CD8-positive, alpha-beta memory T cell (primary cell): ENCODE measurements at regions not wholly inside any gene's neighbourhood (a gene's known extent, or its start where the extent isn't known, plus 50 kb on each side); places are given as distances from the start of the nearest gene placed in this dataset.

Experiments used
- CTCF ChIA-PET: fragments of 350-600 bp; sonication (Branson Sonifier 250); formaldehyde crosslinking; loops from one replicate; lab custom pipeline; 2021; ENCODE audit warnings: antibody characterized with exemption; lab: Charles Lee
- POLR2A ChIA-PET: fragments of 350-600 bp; sonication (Branson Sonifier 250); formaldehyde crosslinking; loops from one replicate; lab custom pipeline; 2021; ENCODE audit warnings: antibody characterized with exemption; lab: Charles Lee
- DNase-seq, 5 donors: peaks; one replicate each; pipeline versions ENCODE4 v3.0.0 to v3.0.0-alpha.2; 2020 to 2022; ENCODE audit warnings: mixed read lengths in 1 of 5
- H3K27ac ChIP-seq: one replicate; pipeline ENCODE4 v1.7.0; 2013; ENCODE audit warnings: low read depth, mild to moderate bottlenecking, low read length, moderate library complexity
- H3K27me3 ChIP-seq: 2 replicates; pipeline ENCODE4 v1.7.0; 2013; ENCODE audit warnings: low read length, mild to moderate bottlenecking; ENCODE audit not compliant: insufficient read depth, poor library complexity, severe bottlenecking
- H3K36me3 ChIP-seq: 2 replicates; pipeline ENCODE4 v1.7.0; 2013; ENCODE audit warnings: mild to moderate bottlenecking, low read length, moderate library complexity; ENCODE audit not compliant: insufficient read depth
- H3K4me1 ChIP-seq: 2 replicates; pipeline ENCODE4 v1.7.0; 2013; ENCODE audit warnings: mild to moderate bottlenecking, low read length, moderate library complexity; ENCODE audit not compliant: insufficient read depth
- H3K4me3 ChIP-seq: 2 replicates; pipeline ENCODE4 v1.7.0; 2013; ENCODE audit warnings: mild to moderate bottlenecking, low read length
- H3K9me3 ChIP-seq: 2 replicates; pipeline ENCODE4 v1.7.0; 2013; ENCODE audit warnings: mild to moderate bottlenecking, low read length
- H3K27ac Mint-ChIP-seq, 8 donors: one replicate each; pipeline ENCODE4 v1.8.0; 2020 to 2021; ENCODE audit warnings: mixed read lengths in 8 of 8, mild to moderate bottlenecking in 6 of 8, inconsistent platforms in 3 of 8, moderate library complexity in 3 of 8
- H3K27me3 Mint-ChIP-seq, 2 donors: one replicate each; pipeline ENCODE4 v1.8.0; 2020 to 2021; ENCODE audit warnings: mixed read lengths in 2 of 2, mild to moderate bottlenecking in 1 of 2, moderate library complexity in 1 of 2
- H3K36me3 Mint-ChIP-seq, 3 donors: one replicate each; pipeline ENCODE4 v1.8.0; 2020 to 2021; ENCODE audit warnings: mixed read lengths in 3 of 3, inconsistent platforms in 1 of 3, mild to moderate bottlenecking in 1 of 3
- H3K4me1 Mint-ChIP-seq, 3 donors: one replicate each; pipeline ENCODE4 v1.8.0; 2020 to 2021; ENCODE audit warnings: mixed read lengths in 3 of 3, inconsistent platforms in 1 of 3, mild to moderate bottlenecking in 1 of 3
- H3K4me3 Mint-ChIP-seq, 7 donors: one replicate each; pipeline ENCODE4 v1.8.0; 2020 to 2021; ENCODE audit warnings: mixed read lengths in 7 of 7, mild to moderate bottlenecking in 6 of 7, moderate library complexity in 4 of 7, inconsistent platforms in 2 of 7
- H3K9me3 Mint-ChIP-seq, 5 donors: one replicate each; pipeline ENCODE4 v1.8.0; 2020 to 2022; ENCODE audit warnings: mixed read lengths in 5 of 5, mild to moderate bottlenecking in 3 of 5, moderate library complexity in 2 of 5, inconsistent platforms in 1 of 5

GRCh38 chr4:132526652-132527051 lies 622.4 kb upstream of the PCDH10 start:
- H3K9me3 ChIP-seq: no peaks in the 10 kb centered on the region
- ChIA-PET POLR2A (no interaction called here), CTCF (interaction anchor here (1.4 kb wide), 1 partner anchor 10 kb away, joined by 3 read pairs; no protein-coding TSS in a partner anchor)
- Mint-ChIP-seq H3K27me3 (no peaks in the 10 kb centered on the region), H3K27ac (no peak overlapping the region), H3K4me1 (no peaks in the 10 kb centered on the region), H3K36me3 (no peaks in the 10 kb centered on the region), H3K9me3 (peaks cover 0 to 19% (median 3%) of the 10 kb centered on the region in 5 donors), H3K4me3 (no peak overlapping the region)
- no peaks in the 10 kb centered on the region for H3K4me1 ChIP-seq
- no peak overlapping the region for H3K27ac ChIP-seq
- no peaks in the 10 kb centered on the region for H3K27me3 ChIP-seq
- H3K4me3 ChIP-seq: no peak overlapping the region
- no peaks in the 10 kb centered on the region for H3K36me3 ChIP-seq
- DNase-seq: no peak

GRCh38 chr4:132527817-132528216 lies 621.3 kb upstream of the PCDH10 start:
- no peak overlapping the region for H3K27ac ChIP-seq
- CTCF ChIA-PET: no interaction called here
- H3K27ac Mint-ChIP-seq: no peak overlapping the region

GRCh38 chr4:132530861-132531260 lies 618.2 kb upstream of the PCDH10 start:
- Histone ChIP-seq H3K9me3 (no peaks in the 10 kb centered on the region), H3K4me1 (no peaks in the 10 kb centered on the region), H3K27ac (no peak overlapping the region), H3K27me3 (no peaks in the 10 kb centered on the region), H3K36me3 (no peaks in the 10 kb centered on the region), H3K4me3 (no peak overlapping the region)
- H3K27ac Mint-ChIP-seq: no peak overlapping the region
- H3K9me3 Mint-ChIP-seq: peaks cover 0 to 19% (median 1%) of the 10 kb centered on the region in 5 donors
- H3K27me3 Mint-ChIP-seq: no peaks in the 10 kb centered on the region
- no peaks in the 10 kb centered on the region for H3K4me1 Mint-ChIP-seq
- H3K4me3 Mint-ChIP-seq: no peak overlapping the region
- ChIA-PET POLR2A (no interaction called here), CTCF (no interaction called here)
- no peak for DNase-seq
- H3K36me3 Mint-ChIP-seq: no peaks in the 10 kb centered on the region

More at GRCh38 chr4:132527817-132528216, 621.3 kb upstream of the PCDH10 start:
- Mint-ChIP-seq H3K4me3 (no peak overlapping the region), H3K4me1 (no peaks in the 10 kb centered on the region), H3K27me3 (no peaks in the 10 kb centered on the region), H3K9me3 (peaks cover 0 to 15% (median 3%) of the 10 kb centered on the region in 5 donors), H3K36me3 (no peaks in the 10 kb centered on the region)
- Histone ChIP-seq H3K4me3 (no peak overlapping the region), H3K9me3 (no peaks in the 10 kb centered on the region), H3K4me1 (no peaks in the 10 kb centered on the region), H3K36me3 (no peaks in the 10 kb centered on the region), H3K27me3 (no peaks in the 10 kb centered on the region)
- POLR2A ChIA-PET: no interaction called here
- no peak for DNase-seq

DNA sequence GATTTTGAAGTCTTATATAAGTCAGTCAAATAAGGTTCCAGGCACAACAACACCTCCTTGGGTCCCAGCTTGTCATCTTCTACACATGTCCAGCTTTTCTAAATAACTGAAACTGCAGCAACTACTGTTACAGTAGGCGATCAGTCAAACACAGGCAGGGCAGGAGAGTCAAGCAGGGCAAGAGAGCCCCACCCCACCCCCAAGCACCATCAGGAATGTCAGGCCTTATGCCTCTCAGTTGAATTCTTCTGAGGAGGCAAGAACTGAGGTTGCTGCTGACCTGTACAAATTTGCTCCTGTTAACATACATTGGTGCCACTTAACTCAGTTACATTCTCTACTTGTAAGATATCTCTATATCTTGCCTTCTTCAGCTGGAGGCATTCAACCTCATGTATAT lies 608.8 kb upstream of the PCDH10 start:
- ChIA-PET CTCF (no interaction called here), POLR2A (no interaction called here)
- Mint-ChIP-seq H3K4me1 (no peaks in the 10 kb centered on the region), H3K4me3 (no peak overlapping the region), H3K36me3 (peaks cover 0 to 2% (median 0%) of the 10 kb centered on the region in 3 donors), H3K27me3 (no peaks in the 10 kb centered on the region), H3K9me3 (peaks cover 2 to 36% (median 8%) of the 10 kb centered on the region in 5 donors), H3K27ac (no peak overlapping the region)
- H3K4me3 ChIP-seq: no peak overlapping the region
- no peak overlapping the region for H3K27ac ChIP-seq
- no peaks in the 10 kb centered on the region for H3K9me3 ChIP-seq
- DNase-seq: no peak
- no peaks in the 10 kb centered on the region for H3K4me1 ChIP-seq
- no peaks in the 10 kb centered on the region for H3K36me3 ChIP-seq
- H3K27me3 ChIP-seq: no peaks in the 10 kb centered on the region

- ChIA-PET POLR2A (no interaction called here), CTCF (no interaction called here)
- no peak overlapping the region for H3K27ac Mint-ChIP-seq
- H3K27me3 ChIP-seq: no peaks in the 10 kb centered on the region
- no peaks in the 10 kb centered on the region for H3K36me3 ChIP-seq
- no peaks in the 10 kb centered on the region for H3K9me3 ChIP-seq
- no peaks in the 10 kb centered on the region for H3K4me1 Mint-ChIP-seq
- H3K4me3 ChIP-seq: no peak overlapping the region
- H3K4me1 ChIP-seq: no peaks in the 10 kb centered on the region
- peaks cover 2 to 33% (median 8%) of the 10 kb centered on the region in 5 donors for H3K9me3 Mint-ChIP-seq
- H3K4me3 Mint-ChIP-seq: no peak overlapping the region
- H3K36me3 Mint-ChIP-seq: peaks cover 0 to 2% (median 0%) of the 10 kb centered on the region in 3 donors
- H3K27ac ChIP-seq: no peak overlapping the region
- no peaks in the 10 kb centered on the region for H3K27me3 Mint-ChIP-seq
- DNase-seq: no peak
Measured at GRCh38 chr4:132540797-132541196, 608.3 kb upstream of the PCDH10 start.

- H3K27me3 Mint-ChIP-seq: no peaks in the 10 kb centered on the region
- ChIA-PET POLR2A (no interaction called here), CTCF (no interaction called here)
- H3K4me3 Mint-ChIP-seq: no peak overlapping the region
- no peaks in the 10 kb centered on the region for H3K36me3 ChIP-seq
- no peak overlapping the region for H3K27ac Mint-ChIP-seq
- H3K9me3 Mint-ChIP-seq: peaks cover 4 to 23% (median 13%) of the 10 kb centered on the region in 5 donors
- H3K4me1 Mint-ChIP-seq: no peaks in the 10 kb centered on the region
- peaks cover 0 to 2% (median 0%) of the 10 kb centered on the region in 3 donors for H3K36me3 Mint-ChIP-seq
- no peak overlapping the region for H3K4me3 ChIP-seq
- no peak overlapping the region for H3K27ac ChIP-seq
- H3K9me3 ChIP-seq: no peaks in the 10 kb centered on the region
- no peak for DNase-seq
- no peaks in the 10 kb centered on the region for H3K27me3 ChIP-seq
- no peaks in the 10 kb centered on the region for H3K4me1 ChIP-seq
Measured at GRCh38 chr4:132542228-132542627, 606.9 kb upstream of the PCDH10 start.

- Histone ChIP-seq H3K27me3 (no peaks in the 10 kb centered on the region), H3K4me3 (no peak overlapping the region), H3K4me1 (no peaks in the 10 kb centered on the region), H3K36me3 (no peaks in the 10 kb centered on the region), H3K9me3 (no peaks in the 10 kb centered on the region), H3K27ac (no peak overlapping the region)
- ChIA-PET POLR2A (no interaction called here), CTCF (no interaction called here)
- Mint-ChIP-seq H3K36me3 (no peaks in the 10 kb centered on the region), H3K27ac (no peak overlapping the region), H3K4me1 (no peaks in the 10 kb centered on the region), H3K27me3 (no peaks in the 10 kb centered on the region), H3K4me3 (no peak overlapping the region), H3K9me3 (peaks cover 0 to 15% (median 8%) of the 10 kb centered on the region in 5 donors)
- DNase-seq: no peak
Measured at GRCh38 chr4:132548463-132548862, 600.6 kb upstream of the PCDH10 start.

GRCh38 chr4:132556316-132556715 lies 592.8 kb upstream of the PCDH10 start:
- no peak overlapping the region for H3K4me3 Mint-ChIP-seq
- H3K9me3 ChIP-seq: no peaks in the 10 kb centered on the region
- H3K4me3 ChIP-seq: no peak overlapping the region
- POLR2A ChIA-PET: no interaction called here
- no peaks in the 10 kb centered on the region for H3K27me3 Mint-ChIP-seq
- CTCF ChIA-PET: no interaction called here
- peaks cover 2 to 32% (median 8%) of the 10 kb centered on the region in 5 donors for H3K9me3 Mint-ChIP-seq
- H3K4me1 Mint-ChIP-seq: no peaks in the 10 kb centered on the region
- H3K27me3 ChIP-seq: no peaks in the 10 kb centered on the region
- no peak for DNase-seq
- H3K27ac ChIP-seq: no peak overlapping the region
- no peaks in the 10 kb centered on the region for H3K4me1 ChIP-seq
- H3K27ac Mint-ChIP-seq: no peak overlapping the region
- H3K36me3 ChIP-seq: no peaks in the 10 kb centered on the region
- H3K36me3 Mint-ChIP-seq: no peaks in the 10 kb centered on the region

GRCh38 chr4:132557660-132558059 lies 591.4 kb upstream of the PCDH10 start:
- Mint-ChIP-seq H3K4me1 (no peaks in the 10 kb centered on the region), H3K4me3 (no peak overlapping the region), H3K36me3 (no peaks in the 10 kb centered on the region), H3K27me3 (no peaks in the 10 kb centered on the region), H3K9me3 (peaks cover 2 to 32% (median 9%) of the 10 kb centered on the region in 5 donors), H3K27ac (no peak overlapping the region)
- no peak for DNase-seq
- Histone ChIP-seq H3K4me3 (no peak overlapping the region), H3K4me1 (no peaks in the 10 kb centered on the region), H3K27me3 (no peaks in the 10 kb centered on the region), H3K27ac (no peak overlapping the region), H3K9me3 (no peaks in the 10 kb centered on the region), H3K36me3 (no peaks in the 10 kb centered on the region)
- ChIA-PET CTCF (no interaction called here), POLR2A (no interaction called here)
